H1 (cell line): ENCODE measurements at regions not wholly inside any gene's neighbourhood (a gene's known extent, or its start where the extent isn't known, plus 50 kb on each side); places are given as distances from the start of the nearest gene placed in this dataset.

Experiments used
- CBX5 ChIP-seq: fragments of 300-800, 300-1000 bp; sonication (generic); IDR thresholded peaks from 2 replicates; pipeline ENCODE4 v1.7.1; 2016; ENCODE audit warnings: antibody characterized with exemption, low read length, low read depth
- CHD7 ChIP-seq: fragments of 300-600 bp; sonication (generic); IDR thresholded peaks from 2 replicates; pipeline ENCODE4 v1.7.1; 2012; ENCODE audit warnings: low read length, moderate library complexity, mild to moderate bottlenecking, inconsistent platforms; ENCODE audit not compliant: insufficient replicate concordance
- CREB1 ChIP-seq: IDR thresholded peaks from 2 replicates; pipeline ENCODE4 v1.6.1; 2012; ENCODE audit warnings: inconsistent platforms
- EP300 ChIP-seq, 2 experiments: IDR thresholded peaks; 1 replicate in 1 of 2; 2 replicates in 1 of 2; pipeline ENCODE4 v1.6.1; 2011 to 2012; ENCODE audit warnings: low read depth in 2 of 2, low read length in 2 of 2, mild to moderate bottlenecking in 2 of 2, borderline replicate concordance in 1 of 2, inconsistent platforms in 1 of 2, moderate library complexity in 1 of 2
- JUN ChIP-seq: IDR thresholded peaks from 2 replicates; pipeline ENCODE4 v1.6.1; 2011; ENCODE audit warnings: low read depth, mild to moderate bottlenecking, improper control_type of control experiment, low read length
- NANOG ChIP-seq: IDR thresholded peaks from 2 replicates; pipeline ENCODE4 v1.6.1; 2011; ENCODE audit warnings: low read length, low read depth, mild to moderate bottlenecking, inconsistent platforms; ENCODE audit not compliant: insufficient read depth, poor library complexity, severe bottlenecking
- SRF ChIP-seq: IDR thresholded peaks from 2 replicates; pipeline ENCODE4 v1.6.1; 2011; ENCODE audit warnings: mild to moderate bottlenecking, low read depth, low read length, moderate library complexity

GRCh38 chr22:48513929-48514328 is 1313.7 kb downstream of the BRD1 start (continued):
- no peak for TF ChIP-seq CHD7
- no peak for TF ChIP-seq CREB1
- no peak for TF ChIP-seq NANOG
- no peak for TF ChIP-seq JUN
- no peak for TF ChIP-seq CBX5
- TF ChIP-seq EP300 (IDR thresholded peaks at IDR 0.05; ENCODE audit: borderline replicate concordance in 1 of 2, low read depth in 2 of 2, low read length in 2 of 2) = no peak
- no peak for TF ChIP-seq SRF
